Progenitor cell of endocrine pancreas (in vitro differentiated cells): ENCODE measurements at regions not wholly inside any gene's neighbourhood (a gene's known extent, or its start where the extent isn't known, plus 50 kb on each side); places are given as distances from the start of the nearest gene placed in this dataset.
"Not testable (repeated sequence)": the region's sequence is repeated elsewhere in the genome, so short reads cannot be mapped to it uniquely, and the experiment has no call there.

Source experiments
- DNase-seq: peaks from one replicate; pipeline ENCODE4 v3.0.0; 2021; ENCODE audit warnings: low spot score; ENCODE audit not compliant: unreplicated experiment
- H3K27ac Mint-ChIP-seq: 2 replicates; pipeline ENCODE4 v1.8.0; 2021; ENCODE audit warnings: mild to moderate bottlenecking, moderate library complexity, mixed read lengths
- H3K27me3 Mint-ChIP-seq: 2 replicates; pipeline ENCODE4 v1.8.0; 2021; ENCODE audit warnings: mixed read lengths
- H3K36me3 Mint-ChIP-seq: 2 replicates; pipeline ENCODE4 v1.8.0; 2022; ENCODE audit warnings: mixed read lengths; ENCODE audit not compliant: insufficient read depth
- H3K4me1 Mint-ChIP-seq: 2 replicates; pipeline ENCODE4 v1.8.0; 2021; ENCODE audit warnings: low read depth, mixed read lengths
- H3K4me3 Mint-ChIP-seq: 2 replicates; pipeline ENCODE4 v1.8.0; 2021; ENCODE audit warnings: low read depth, mild to moderate bottlenecking, moderate library complexity, mixed read lengths
- H3K9me3 Mint-ChIP-seq: 2 replicates; pipeline ENCODE4 v1.8.0; 2021; ENCODE audit warnings: low read depth, mixed read lengths
- CTCF ChIP-seq: fragments of 200-600 bp; sonication (generic); IDR thresholded peaks from one replicate; pipeline ENCODE4 v1.5.0; 2021; ENCODE audit warnings: antibody characterized with exemption, mild to moderate bottlenecking; ENCODE audit not compliant: unreplicated experiment

- no peak for TF ChIP-seq CTCF
- H3K4me3 Mint-ChIP-seq: no peak overlapping the region
- no peak overlapping the region for H3K27ac Mint-ChIP-seq
- H3K27me3 Mint-ChIP-seq: no peaks in the 10 kb centered on the region
- H3K36me3 Mint-ChIP-seq: no peaks in the 10 kb centered on the region
- no peak for DNase-seq
- H3K9me3 Mint-ChIP-seq: peaks cover 16% of the 10 kb centered on the region
- no peaks in the 10 kb centered on the region for H3K4me1 Mint-ChIP-seq
Observed at GRCh38 chr5:97575322-97575721, 392.3 kb upstream of the RIOK2 start.

GRCh38 chr5:97576956-97577355 is 393.9 kb upstream of the RIOK2 start:
- no peak for DNase-seq
- Mint-ChIP-seq H3K4me1 (no peaks in the 10 kb centered on the region), H3K36me3 (no peaks in the 10 kb centered on the region), H3K9me3 (peaks cover 5% of the 10 kb centered on the region), H3K27ac (no peak overlapping the region), H3K4me3 (no peak overlapping the region), H3K27me3 (no peaks in the 10 kb centered on the region)
- no peak for TF ChIP-seq CTCF

- not testable (repeated sequence) for H3K4me3 Mint-ChIP-seq, H3K4me1 Mint-ChIP-seq, H3K36me3 Mint-ChIP-seq, H3K27me3 Mint-ChIP-seq, DNase-seq, H3K27ac Mint-ChIP-seq, H3K9me3 Mint-ChIP-seq
Observed at GRCh38 chr5:97579977-97580376, 396.9 kb upstream of the RIOK2 start.

- peaks cover 3% of the 10 kb centered on the region for H3K9me3 Mint-ChIP-seq
- no peak overlapping the region for H3K27ac Mint-ChIP-seq
- peaks cover 2% of the 10 kb centered on the region for H3K4me1 Mint-ChIP-seq
- no peak for TF ChIP-seq CTCF
- no peaks in the 10 kb centered on the region for H3K27me3 Mint-ChIP-seq
- H3K4me3 Mint-ChIP-seq: no peak overlapping the region
- DNase-seq: no peak
- no peaks in the 10 kb centered on the region for H3K36me3 Mint-ChIP-seq
Observed at GRCh38 chr5:97580746-97581145, 397.7 kb upstream of the RIOK2 start.

- H3K27me3 Mint-ChIP-seq: no peaks in the 10 kb centered on the region
- H3K4me1 Mint-ChIP-seq: no peaks in the 10 kb centered on the region
- H3K27ac Mint-ChIP-seq: no peak overlapping the region
- H3K9me3 Mint-ChIP-seq: peaks cover 11% of the 10 kb centered on the region
- H3K36me3 Mint-ChIP-seq: no peaks in the 10 kb centered on the region
- H3K4me3 Mint-ChIP-seq: no peak overlapping the region
- DNase-seq: no peak
- no peak for TF ChIP-seq CTCF
Observed at GRCh38 chr5:97591781-97592180, 408.7 kb upstream of the RIOK2 start.

GRCh38 chr5:97600486-97600885 is 417.4 kb upstream of the RIOK2 start:
- TF ChIP-seq CTCF: no peak
- Mint-ChIP-seq H3K4me1 (no peaks in the 10 kb centered on the region), H3K36me3 (no peaks in the 10 kb centered on the region), H3K27ac (no peak overlapping the region), H3K9me3 (peaks cover 39% of the 10 kb centered on the region), H3K4me3 (no peak overlapping the region), H3K27me3 (no peaks in the 10 kb centered on the region)
- no peak for DNase-seq
